ENCODE measurements at regions not wholly inside any gene's neighbourhood (a gene's known extent, or its start where the extent isn't known, plus 50 kb on each side); places are given as distances from the start of the nearest gene placed in this dataset.

DNA sequence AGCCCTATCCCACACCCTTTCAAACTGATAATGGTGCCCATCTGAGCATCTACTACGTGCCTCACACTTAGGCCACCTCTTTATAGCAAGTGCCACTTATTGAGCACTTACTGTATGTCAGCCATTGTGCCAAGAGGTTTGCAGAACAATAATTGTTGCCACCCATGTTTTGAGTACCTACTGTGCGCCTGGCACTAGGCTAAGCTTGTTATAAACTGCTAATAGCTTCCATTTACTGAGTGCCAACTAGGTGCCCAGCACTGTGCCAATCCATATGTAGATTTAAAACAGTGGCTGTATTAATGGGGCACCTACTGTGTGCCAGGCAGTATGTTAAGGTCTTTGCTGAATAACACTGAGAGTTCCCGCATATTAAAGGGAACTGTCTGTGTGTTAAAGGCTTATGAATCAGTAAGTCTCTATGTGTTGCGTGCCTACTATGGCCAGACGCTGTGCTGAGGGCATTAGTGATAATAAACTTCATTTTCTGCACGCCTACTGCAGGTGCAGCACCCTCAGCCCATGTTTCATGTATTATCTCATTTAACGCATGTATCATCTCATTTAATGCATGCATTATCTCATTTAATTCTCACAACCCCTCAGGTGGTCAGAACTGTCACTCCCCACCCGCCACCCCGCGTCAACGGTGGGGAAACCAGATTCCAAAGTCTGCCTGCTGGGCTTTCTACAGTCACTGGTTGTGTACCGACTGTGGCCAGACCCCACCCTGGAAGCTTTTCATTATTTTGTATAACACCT is 105.0 kb downstream of the PTPRS start:
- DNase-seq, result no peak
- TF ChIP-seq POLR2A (IDR thresholded peaks at IDR 0.05; ENCODE audit: low read length) (no peak), GATA1 (IDR thresholded peaks at IDR 0.05; ENCODE audit: low read depth, low read length) (no peak)

DNA sequence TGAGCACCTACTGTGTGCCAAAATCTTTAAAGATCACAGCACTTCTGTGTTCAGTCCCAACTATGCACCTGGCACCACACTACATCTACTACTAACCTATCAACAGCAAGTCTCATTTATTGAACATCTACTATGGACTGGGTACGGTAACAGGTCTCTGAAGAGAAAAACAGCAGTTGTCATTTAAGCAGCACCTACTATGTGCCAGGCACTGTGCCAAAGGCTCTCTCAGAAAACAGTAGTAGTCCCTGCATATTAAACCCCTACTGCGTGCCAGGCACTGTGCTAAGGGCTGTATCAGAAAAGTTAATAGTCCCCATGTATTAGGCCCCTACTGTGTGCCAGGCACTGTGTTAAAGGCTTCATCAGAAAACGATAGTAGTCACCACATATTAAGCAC is 106.2 kb downstream of the PTPRS start:
- TF ChIP-seq POLR2A (IDR thresholded peaks at IDR 0.05; ENCODE audit: low read length), result no peak
- TF ChIP-seq GATA1 (IDR thresholded peaks at IDR 0.05; ENCODE audit: low read depth, low read length), result no peak

GRCh38 chr19:5232798-5233505 is 107.7 kb downstream of the PTPRS start:
- TF ChIP-seq POLR2A (IDR thresholded peaks at IDR 0.05; ENCODE audit: low read length), result no peak
- TF ChIP-seq GATA1 (IDR thresholded peaks at IDR 0.05; ENCODE audit: low read depth, low read length), result no peak
- DNase-seq, result no peak

More for the DNA sequence above, 106.2 kb downstream of the PTPRS start:
- no peak for DNase-seq

DNA sequence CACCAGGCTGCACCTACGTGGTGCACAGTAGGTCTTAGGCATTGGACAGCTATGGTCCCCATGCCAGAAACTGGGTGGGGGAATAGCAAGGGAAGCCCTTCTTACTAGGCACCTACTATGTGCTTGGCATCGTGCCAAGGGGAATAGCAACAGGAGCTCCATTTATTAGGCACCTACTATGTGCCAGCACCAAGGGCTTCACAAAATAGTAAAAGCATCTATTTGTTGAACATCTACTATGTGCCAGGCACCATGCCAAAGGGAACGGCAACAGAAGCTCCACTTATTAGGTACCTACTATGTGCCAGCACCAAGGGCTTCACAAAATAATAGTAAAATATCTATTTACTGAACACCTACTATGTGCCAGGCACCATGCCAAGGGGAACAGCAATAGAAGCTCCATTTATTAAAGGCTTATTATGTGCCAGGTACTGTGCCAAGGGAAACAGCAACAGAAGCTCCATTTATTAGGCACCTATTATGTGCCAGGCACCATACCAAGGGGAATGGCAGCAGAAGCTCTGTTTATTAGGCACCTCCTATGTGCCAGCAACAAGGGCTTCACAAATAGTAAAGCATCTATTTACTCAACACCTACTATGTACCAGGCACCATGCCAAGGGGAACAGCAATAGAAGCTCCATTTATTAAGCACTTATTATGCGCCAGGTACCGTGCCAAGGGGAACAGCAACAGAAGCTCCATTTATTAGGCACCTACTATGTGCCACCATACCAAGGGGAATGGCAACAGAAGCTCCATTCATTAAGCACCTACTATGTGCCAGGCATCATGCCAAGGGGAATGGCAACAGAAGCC is 108.5 kb downstream of the PTPRS start:
- DNase-seq, result peak; percentile 25 to 29

DNA sequence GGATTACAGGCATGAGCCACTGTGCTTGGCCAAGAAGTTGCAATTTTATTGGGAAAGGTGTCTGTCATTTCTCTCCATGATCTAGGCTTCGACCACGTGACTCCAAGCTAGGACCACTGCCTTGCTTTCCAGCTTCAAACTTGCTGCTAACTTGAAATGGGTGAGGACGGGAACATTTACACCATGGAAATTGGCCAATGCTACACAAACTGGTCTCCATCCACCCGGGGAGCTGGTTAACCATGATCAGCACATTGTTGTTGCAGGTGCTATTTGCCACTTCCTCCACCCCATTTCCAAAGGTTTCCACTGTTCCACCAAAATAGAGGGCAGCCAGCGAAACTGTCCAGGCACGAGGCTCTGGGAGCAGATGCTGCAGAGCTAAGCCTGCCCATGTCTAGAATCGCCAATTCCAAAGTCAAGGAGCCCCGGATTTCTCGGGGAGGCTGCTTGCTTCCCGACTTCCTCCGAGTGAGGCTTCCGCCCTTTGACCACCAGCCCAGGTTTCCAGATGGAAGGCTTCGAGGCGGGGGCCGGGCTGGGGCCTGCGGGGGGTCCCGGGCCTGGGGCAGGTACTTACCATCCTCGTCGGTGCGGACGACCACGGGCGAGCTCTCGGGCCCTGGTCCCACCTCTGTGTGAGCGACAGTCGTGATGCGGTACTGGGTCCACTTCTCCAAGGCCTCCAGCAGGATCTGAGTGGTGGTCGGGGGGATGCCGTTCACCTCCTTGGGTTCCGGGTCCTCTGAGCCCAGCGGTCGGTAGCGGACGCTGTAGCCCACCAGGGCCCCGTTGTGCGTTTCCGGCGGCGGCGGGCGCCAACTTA is 109.7 kb downstream of the PTPRS start:
- no peak for TF ChIP-seq POLR2A (IDR thresholded peaks at IDR 0.05; ENCODE audit: low read length)
- no peak for TF ChIP-seq GATA1 (IDR thresholded peaks at IDR 0.05; ENCODE audit: low read depth, low read length)
- no peak for DNase-seq

More for the DNA sequence above, 108.5 kb downstream of the PTPRS start:
- no peak for TF ChIP-seq GATA1 (IDR thresholded peaks at IDR 0.05; ENCODE audit: low read depth, low read length)
- TF ChIP-seq POLR2A (IDR thresholded peaks at IDR 0.05; ENCODE audit: low read length), result no peak

GRCh38 chr19:5229778-5230335 is 110.8 kb downstream of the PTPRS start:
- DNase-seq, result no peak
- no peak for TF ChIP-seq GATA1 (IDR thresholded peaks at IDR 0.05; ENCODE audit: low read depth, low read length)
- TF ChIP-seq POLR2A (IDR thresholded peaks at IDR 0.05; ENCODE audit: low read length), result no peak

GRCh38 chr19:5228932-5229777 is 111.5 kb downstream of the PTPRS start:
- no peak for DNase-seq
- no peak for TF ChIP-seq GATA1 (IDR thresholded peaks at IDR 0.05; ENCODE audit: low read depth, low read length)

DNA sequence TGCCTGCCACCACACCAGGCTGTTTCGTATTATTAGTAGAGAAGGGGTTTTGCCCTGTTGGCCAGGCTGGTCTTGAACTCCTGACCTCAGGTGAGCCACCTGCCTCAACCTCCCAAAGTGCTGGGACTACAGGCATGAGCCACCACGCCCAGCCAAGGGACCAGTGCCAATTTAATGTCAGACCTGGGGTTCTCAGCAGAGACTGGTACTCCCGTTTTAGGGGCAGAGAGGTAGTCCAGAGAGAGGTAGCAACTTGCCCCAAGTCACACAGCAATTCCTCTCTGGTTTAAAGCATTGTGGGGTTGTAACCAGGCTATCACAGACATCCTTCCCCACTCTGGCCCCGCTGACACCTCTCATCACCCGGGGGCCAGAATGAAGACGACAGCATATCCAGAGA is 112.1 kb downstream of the PTPRS start:
- no peak for DNase-seq
- TF ChIP-seq POLR2A (IDR thresholded peaks at IDR 0.05; ENCODE audit: low read length) (no peak), GATA1 (IDR thresholded peaks at IDR 0.05; ENCODE audit: low read depth, low read length) (no peak)

DNA sequence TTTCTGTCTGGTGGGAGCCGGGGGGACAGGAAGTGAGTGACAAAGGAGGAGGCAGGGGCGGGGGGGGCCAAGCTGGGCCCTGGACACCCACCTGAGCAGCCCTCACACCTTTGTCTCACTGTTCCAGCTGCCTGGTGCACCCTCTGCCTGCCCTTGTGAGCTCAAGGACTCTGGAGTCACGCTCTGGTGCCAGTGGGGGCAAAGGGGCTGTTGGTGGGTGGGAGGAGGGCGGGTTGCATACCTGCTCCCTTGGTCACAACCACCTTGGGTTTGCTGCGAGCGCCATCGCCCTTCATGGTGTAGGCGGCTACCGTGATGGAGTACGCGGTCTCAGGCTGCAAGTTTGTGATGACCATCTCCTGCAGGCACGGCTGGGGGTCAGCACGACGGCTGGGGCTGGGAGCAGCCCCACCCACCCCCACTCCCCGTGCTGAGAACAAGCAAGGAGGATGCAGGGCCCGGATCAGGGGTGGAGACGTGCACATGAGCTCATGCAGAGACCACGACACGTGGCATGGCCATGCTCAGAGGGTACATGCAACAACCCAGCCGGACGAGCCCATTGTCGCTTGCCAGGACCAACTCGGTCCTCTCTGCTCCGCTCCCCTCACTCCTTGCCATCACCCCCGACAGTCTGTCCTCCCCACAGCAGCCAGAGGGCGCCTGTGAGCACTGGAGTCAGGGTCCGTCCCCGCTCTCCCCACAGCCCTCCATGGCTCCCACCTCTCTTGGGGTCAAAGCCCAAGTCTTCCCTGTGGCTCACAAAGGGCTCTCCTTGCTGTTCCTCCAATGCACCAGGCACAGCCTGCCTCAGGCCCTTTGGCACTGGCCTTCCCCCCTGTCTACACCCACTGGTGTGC is 114.9 kb downstream of the PTPRS start:
- no peak for DNase-seq

GRCh38 chr19:5224480-5224879 is 116.1 kb downstream of the PTPRS start:
- DNase-seq, result no peak
- no peak for TF ChIP-seq POLR2A (IDR thresholded peaks at IDR 0.05; ENCODE audit: low read length)
- no peak for TF ChIP-seq GATA1 (IDR thresholded peaks at IDR 0.05; ENCODE audit: low read depth, low read length)

More for the DNA sequence above, 114.9 kb downstream of the PTPRS start:
- TF ChIP-seq GATA1 (IDR thresholded peaks at IDR 0.05; ENCODE audit: low read depth, low read length) (no peak), POLR2A (IDR thresholded peaks at IDR 0.05; ENCODE audit: low read length) (no peak)

GRCh38 chr19:5222821-5223321 is 117.7 kb downstream of the PTPRS start:
- TF ChIP-seq POLR2A (IDR thresholded peaks at IDR 0.05; ENCODE audit: low read length) (no peak), GATA1 (IDR thresholded peaks at IDR 0.05; ENCODE audit: low read depth, low read length) (no peak)
- no peak for DNase-seq
